HG02798 (cell line): ENCODE measurements at regions not wholly inside any gene's neighbourhood (a gene's known extent, or its start where the extent isn't known, plus 50 kb on each side); places are given as distances from the start of the nearest gene placed in this dataset.

Experiments
- ATAC-seq: cut with Tn5 transposase; IDR thresholded peaks from one replicate; pipeline ENCODE4 v1.9.1; 2021; ENCODE audit warnings: mild to moderate bottlenecking; ENCODE audit not compliant: unreplicated experiment, poor library complexity

DNA sequence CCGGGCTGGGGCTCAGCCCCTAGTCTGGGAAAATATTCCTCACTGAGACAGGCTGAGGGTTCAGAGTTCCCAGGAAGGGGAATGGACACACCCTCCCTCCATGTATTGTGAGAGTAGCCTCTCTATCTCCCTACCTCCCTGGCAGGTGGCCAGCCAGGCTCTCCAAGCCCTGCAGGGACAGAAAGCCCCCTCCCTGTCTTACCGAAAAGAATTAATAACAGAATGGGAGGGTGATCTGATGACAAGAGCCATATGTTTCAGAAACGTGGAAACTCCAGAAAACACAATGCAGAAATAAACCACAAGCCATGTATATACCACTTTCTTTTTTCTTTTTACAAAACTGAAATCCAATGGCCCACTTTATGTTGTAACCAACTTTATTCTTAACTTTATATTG lies 140.0 kb downstream of the CHST1 start:
- no peak for ATAC-seq

DNA sequence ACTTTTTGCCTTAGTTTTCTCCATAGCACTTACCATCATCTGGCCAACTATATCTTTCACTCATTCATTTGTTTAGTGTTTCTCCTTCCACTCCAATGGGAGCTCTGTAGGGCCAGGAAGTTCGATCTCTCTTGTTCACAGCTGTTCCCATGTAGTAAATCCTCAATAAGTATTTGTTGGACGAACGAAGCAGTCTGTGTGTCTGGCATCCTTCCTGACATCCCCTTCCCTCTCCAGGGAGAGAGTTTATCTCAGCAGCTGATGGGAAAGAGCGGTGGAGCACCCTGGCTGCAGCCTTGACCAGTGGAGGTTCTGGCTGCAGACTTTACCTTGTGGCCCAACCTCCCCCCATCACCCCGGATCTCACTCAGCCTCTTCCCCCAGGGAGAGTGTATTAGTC lies 141.7 kb downstream of the CHST1 start:
- ATAC-seq, result no peak

DNA sequence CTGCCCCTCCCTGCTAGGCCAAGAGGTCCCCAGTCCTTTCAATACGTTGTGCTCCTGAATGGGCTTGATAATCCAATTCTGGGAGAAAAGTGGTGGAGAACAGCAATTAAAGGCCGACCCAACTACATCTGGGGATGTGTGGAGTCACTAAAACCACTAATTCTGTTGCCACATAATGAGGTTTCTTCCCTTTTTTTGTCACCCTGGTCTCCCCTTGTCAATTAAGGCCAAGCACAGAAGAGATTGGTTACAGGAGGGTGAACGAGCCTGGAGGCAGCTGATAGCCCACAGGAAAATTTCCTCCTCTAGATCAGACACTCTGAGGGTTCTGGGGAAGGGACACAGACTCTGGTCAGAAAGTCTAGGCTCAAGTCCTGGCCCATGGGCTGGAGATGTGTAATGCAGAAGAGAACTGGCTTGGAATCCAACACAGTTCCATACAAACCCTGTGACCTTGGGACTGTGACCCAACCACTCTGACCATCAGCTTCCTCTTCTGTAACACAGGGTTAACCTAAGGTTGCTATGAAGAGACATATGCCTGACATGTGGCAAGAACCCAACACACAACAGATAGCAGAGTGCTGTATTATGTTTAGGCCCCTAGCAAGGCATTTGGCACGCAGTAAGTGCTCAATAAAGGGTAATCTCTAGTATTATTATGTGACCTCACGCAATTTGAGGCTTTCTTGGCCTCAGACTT lies 146.4 kb downstream of the CHST1 start:
- ATAC-seq, result no peak

DNA sequence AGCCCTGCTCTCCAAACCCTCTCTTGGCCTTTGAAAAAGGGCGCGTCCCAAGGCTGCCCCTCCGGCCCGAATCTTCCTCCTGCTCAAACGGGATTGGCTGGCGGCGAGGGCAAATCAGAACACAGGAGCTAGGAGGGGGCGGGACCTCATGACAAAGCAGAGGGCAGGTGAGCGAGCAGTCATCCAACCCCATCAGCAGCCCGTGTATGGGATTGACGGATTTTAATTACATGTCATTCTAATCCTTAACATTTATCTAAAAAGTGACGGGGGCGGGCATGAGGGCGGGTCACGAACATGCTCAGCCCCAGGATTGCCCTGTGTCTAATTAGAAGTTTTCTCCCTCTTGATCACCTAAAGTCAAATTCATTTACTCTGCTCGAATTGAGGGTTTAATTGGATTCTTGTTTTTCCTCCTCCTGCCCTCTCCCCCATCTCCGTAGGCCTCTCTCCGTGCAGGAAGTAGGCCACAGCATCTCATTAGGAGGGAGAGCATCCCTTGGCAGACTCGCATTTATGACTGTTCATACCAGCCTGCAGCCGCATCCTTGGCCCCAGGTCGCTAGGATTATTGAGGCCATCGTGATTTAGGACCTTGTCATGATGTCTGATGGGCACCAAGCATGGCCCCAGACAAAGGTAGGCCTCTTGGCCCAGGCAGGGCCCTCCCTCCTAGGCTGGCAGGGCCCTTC lies 147.1 kb downstream of the CHST1 start:
- no peak for ATAC-seq

DNA sequence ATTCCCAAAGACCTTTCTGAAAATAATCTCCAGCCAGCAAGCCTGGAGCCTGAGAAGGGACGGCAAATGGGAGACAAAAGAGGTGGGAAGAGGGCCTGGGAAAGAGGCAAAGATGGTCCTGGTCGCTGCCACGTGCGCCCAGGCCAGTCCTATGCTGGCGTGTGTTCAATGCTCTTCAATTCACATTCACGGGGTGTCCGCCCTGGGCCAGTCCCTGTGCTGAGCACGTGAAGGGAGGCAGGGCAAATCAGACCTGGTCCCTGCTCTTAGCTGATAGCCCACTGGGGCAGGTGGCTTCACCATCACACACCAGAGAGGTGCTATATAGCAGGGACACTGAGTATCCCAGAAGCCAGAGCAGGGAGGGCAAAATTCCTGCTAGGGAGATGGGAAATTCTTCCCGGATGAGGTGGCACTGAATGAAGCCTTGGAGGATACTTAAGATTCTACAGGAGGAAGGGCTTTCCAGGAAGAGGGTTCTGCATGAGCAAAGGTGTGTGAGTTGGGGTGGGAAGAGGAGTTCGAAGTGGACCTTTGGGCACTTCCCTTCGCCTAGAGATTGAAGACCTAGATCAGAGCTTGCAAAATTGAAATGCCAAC lies 148.2 kb downstream of the CHST1 start:
- no peak for ATAC-seq

GRCh38 chr11:45513821-45514340 lies 151.5 kb downstream of the CHST1 start:
- no peak for ATAC-seq

GRCh38 chr11:45512471-45513148 lies 152.8 kb downstream of the CHST1 start:
- no peak for ATAC-seq

DNA sequence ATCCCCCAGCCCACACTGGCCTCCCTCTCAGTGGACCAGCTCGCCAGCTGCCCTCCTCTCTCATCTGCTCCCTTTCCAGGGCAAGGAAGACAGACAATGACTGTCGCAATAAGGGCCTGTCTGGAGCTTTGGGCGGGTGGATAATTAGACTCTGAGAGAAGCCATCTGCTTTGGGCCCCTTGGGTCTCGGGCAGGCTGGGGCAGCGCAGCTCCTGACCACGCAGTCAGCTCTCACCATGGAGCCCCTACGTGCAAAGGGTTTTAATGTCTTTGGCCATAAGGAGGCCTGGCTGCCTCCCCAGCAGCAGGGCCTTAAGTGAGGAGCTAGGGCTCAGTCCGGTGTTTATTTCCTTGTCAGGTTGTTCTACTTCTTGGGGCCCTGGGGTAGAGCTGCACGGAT lies 153.9 kb downstream of the CHST1 start:
- ATAC-seq, result no peak

GRCh38 chr11:45507916-45508315 lies 157.5 kb downstream of the CHST1 start:
- ATAC-seq, result no peak

GRCh38 chr11:45503311-45503710 lies 162.1 kb downstream of the CHST1 start:
- ATAC-seq, result no peak

DNA sequence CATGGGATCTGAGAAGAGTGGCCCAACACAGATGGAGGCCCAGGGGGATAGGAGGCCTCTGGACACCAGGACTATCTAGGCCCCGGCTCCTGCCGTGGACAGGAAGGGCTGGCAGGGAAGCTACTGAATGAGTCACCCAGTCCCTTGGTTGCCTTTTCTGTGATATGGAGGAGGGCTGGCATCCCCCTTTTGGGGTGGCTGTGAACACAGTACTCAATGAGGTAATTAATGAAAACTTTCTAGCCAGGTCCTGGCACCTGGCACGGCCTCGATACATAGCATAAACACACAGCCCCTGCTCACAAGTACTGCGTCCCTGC lies 163.2 kb downstream of the CHST1 start:
- ATAC-seq, result no peak

- no peak for ATAC-seq
These were observed 163.8 kb downstream of the CHST1 start for GRCh38 chr11:45501392-45502225.

DNA sequence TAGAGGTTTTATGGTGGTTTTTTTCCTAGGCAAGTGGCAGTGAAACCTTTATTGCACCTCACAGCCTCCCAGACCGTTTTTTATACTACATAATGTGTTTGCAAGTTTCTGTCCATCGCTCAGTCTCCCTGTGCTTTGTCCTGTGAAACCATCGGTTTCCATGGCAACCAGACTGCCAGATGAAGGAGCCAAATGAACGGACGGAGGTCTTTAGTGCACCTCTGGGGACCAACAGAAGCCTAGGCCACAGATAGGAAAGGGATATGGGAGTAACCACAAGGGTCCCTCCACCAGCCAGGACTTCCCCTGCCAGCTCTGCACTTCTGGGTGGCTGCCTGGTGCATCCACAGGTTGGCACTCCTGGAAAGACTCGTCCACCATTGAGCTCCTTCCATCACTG lies 165.0 kb downstream of the CHST1 start:
- no peak for ATAC-seq

DNA sequence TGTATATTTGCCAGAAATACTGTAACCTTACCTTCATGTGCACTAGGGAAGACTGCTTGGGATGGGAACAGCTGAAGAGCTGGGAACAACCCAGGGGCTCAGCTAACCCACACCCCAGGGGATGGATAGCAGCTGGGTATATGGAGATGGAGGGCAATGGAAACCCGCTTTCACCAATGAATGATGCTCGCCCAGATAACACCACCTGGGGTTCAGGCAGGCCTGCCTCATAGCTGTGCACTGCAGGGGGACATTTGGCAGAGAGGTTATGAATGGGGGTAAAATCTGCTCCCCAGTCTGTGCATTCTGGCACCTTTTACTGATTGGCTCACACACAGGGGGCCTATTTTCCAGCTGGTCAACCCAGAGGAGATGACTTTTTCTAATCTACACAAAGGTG lies 170.7 kb downstream of the CHST1 start:
- ATAC-seq, result no peak

DNA sequence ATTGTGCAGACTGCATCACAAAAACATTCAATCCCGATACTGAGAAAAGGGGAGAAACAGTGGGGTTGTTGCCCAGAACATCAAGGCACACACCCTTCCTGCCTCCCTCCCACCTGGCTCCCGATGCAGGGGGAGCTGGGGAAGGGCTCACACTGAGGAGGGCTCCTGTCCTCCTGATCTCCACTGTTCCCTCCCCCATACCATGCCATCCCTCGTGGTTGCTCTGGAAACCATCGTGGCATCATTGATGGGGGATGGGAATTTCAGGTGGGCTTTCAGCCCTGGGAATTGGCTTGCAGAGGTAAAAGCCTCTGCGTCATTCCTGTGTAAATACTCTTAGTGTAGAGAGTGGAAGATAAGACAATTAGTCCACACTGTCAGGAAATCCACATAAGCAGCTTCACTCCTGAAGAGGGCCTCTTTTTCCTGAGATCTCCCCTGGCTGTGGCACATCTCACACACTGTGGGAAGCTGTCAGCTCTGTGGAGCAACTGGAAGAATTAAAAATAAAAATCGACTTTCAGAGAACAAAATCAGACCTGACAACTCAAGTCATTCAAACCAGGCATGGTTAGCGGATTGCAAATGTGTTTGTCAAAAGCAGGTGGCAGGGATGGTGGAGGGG lies 176.0 kb downstream of the CHST1 start:
- ATAC-seq, result no peak

DNA sequence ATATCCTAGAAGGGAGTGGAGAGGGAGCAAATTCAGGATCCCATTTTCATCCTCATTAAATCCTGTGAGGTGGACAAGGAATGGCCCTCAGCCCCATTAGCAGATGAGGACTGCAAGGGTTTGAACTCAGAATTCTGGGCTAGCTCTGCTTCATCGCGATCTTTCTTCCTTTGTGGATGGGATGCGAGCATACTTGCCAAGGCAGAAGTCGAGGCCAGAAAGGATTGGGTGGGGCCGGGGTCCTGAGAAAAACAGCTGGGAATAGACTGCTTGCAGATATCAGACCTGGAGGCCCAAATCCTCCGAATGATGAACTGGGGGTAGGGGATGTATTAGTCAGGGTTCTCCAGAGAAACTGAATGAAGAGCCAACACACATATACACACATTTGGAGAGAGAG lies 179.0 kb downstream of the CHST1 start:
- ATAC-seq, result no peak

DNA sequence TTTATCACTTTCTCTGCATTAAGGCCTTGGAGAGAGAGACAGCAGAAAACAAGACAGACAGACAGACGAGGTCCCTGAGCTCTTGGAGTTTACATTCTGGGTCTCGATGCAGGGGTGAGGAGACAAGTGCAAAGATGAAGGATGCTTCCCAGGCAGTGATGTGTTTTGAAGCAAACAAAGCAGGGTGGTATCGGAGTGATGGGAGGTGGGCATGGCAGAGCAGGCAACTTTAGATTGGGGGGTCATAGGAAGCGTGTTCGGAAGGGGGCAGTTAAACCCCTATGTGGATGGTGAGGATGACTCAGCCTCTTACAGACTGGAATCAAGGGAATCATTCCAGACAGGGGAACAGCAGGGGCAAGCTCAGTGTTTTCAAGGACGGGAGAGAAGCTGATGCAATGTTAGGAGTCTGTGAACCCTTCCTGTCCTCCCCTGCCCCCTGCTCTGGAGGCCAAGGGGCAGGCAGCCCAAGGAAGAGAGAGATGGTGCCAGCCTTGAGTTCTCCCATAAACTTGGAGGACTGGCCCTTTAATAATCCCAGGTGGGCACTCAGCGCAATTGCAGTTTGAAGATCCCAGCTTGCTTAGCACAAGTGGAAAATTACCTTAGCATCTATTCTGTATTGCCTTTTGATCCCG lies 180.2 kb downstream of the CHST1 start:
- ATAC-seq, result no peak

DNA sequence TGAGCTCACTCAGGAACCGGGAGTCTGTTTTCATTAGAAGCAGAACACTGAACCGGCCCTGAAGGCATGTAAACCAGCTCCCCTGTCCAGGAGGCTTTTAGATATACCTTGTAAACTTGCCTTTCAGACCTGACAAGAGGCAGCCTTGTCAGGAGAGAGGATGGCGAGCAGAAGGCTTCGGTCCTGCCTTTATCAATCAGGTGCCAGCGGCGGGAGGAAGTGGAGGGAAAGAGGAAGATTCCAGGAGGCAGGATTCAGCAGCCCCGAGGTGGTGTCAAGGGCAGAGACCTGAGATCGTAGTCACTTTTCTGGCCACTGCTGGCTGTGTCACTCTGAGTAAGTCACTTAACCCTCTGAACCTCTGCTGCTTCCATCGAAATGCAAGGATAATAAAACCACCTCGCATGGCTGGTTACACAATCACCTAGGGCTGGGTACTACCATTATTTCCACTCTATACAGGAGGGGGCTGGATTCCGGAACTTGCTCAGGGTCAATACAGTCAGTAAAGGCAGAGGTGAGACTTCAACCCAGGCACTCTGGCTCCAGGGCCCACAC lies 181.0 kb downstream of the CHST1 start:
- ATAC-seq, result no peak

GRCh38 chr11:45483416-45483815 lies 182.0 kb downstream of the CHST1 start:
- ATAC-seq, result no peak
